Smooth muscle cell (in vitro differentiated cells): ENCODE measurements at regions not wholly inside any gene's neighbourhood (a gene's known extent, or its start where the extent isn't known, plus 50 kb on each side); places are given as distances from the start of the nearest gene placed in this dataset.

Source experiments
- DNase-seq: peaks from one replicate; lab custom pipeline; 2025; ENCODE audit not compliant: unreplicated experiment; lab: John Stamatoyannopoulos, UW
- H2AFZ ChIP-seq: fragments of 200-600 bp; sonication (generic); 2 replicates; pipeline ENCODE4 v1.6.0; 2016; ENCODE audit warnings: antibody characterized with exemption, low read depth, mild to moderate bottlenecking
- H3F3A ChIP-seq: fragments of 200-600 bp; sonication (generic); 2 replicates; pipeline ENCODE4 v1.6.0; 2017; ENCODE audit warnings: antibody characterized with exemption, low read depth
- H3K27ac ChIP-seq: fragments of 200-600 bp; sonication (generic); 2 replicates; pipeline ENCODE4 v1.5.1; 2016; ENCODE audit warnings: low read depth, mild to moderate bottlenecking
- H3K27me3 ChIP-seq: fragments of 200-600 bp; sonication (generic); 2 replicates; pipeline ENCODE4 v1.6.1; 2016; ENCODE audit warnings: low read depth, mild to moderate bottlenecking
- H3K36me3 ChIP-seq: fragments of 200-600 bp; sonication (generic); 2 replicates; pipeline ENCODE4 v1.5.1; 2016; ENCODE audit warnings: low read depth
- H3K4me1 ChIP-seq: fragments of 200-600 bp; sonication (generic); 2 replicates; pipeline ENCODE4 v1.5.1; 2016; ENCODE audit warnings: low read depth
- H3K4me2 ChIP-seq: fragments of 200-600 bp; sonication (generic); 2 replicates; pipeline ENCODE4 v1.6.0; 2016; ENCODE audit warnings: mild to moderate bottlenecking
- H3K4me3 ChIP-seq: fragments of 200-600 bp; sonication (generic); 2 replicates; pipeline ENCODE4 v1.5.1; 2016; ENCODE audit warnings: mild to moderate bottlenecking
- H3K79me2 ChIP-seq: fragments of 200-600 bp; sonication (generic); 2 replicates; pipeline ENCODE4 v1.6.0; 2016; ENCODE audit warnings: low read depth, mild to moderate bottlenecking
- H3K9ac ChIP-seq: fragments of 200-600 bp; sonication (generic); 2 replicates; pipeline ENCODE4 v1.6.0; 2016; ENCODE audit warnings: low read depth
- H3K9me3 ChIP-seq: fragments of 200-600 bp; sonication (generic); replicated peaks from 2 replicates; pipeline ENCODE4 v1.5.1; 2016; ENCODE audit warnings: low read depth
- H4K20me1 ChIP-seq: fragments of 200-600 bp; sonication (generic); 2 replicates; pipeline ENCODE4 v1.6.0; 2016; ENCODE audit warnings: low read depth
- WGBS: methylation state at CpG from one replicate; pipeline ENCODE4 v1.1.7; 2016; ENCODE audit warnings: low lambda C conversion rate; 5-methylcytosine and 5-hydroxymethylcytosine counted together
- TF ChIP-seq, protein P1 (sequence below): fragments of 200-600 bp; sonication (generic); IDR thresholded peaks from 2 replicates; pipeline ENCODE4 v1.5.1; 2017; ENCODE audit warnings: borderline replicate concordance, mild to moderate bottlenecking, antibody characterized with exemption; ENCODE audit not compliant: insufficient read depth, poor library complexity, severe bottlenecking

GRCh38 chr20:53850319-53850718 lies 220.1 kb downstream of the BCAS1 start:
- H4K20me1 ChIP-seq: no peaks in the 10 kb centered on the region
- H3K9me3 ChIP-seq: no peaks in the 10 kb centered on the region
- no peak overlapping the region for H3K4me3 ChIP-seq
- peaks cover 14% of the 10 kb centered on the region for H3K4me1 ChIP-seq
- H3K27me3 ChIP-seq: no peaks in the 10 kb centered on the region
- H3K27ac ChIP-seq: no peak overlapping the region
- DNase-seq: no peak
- no peaks in the 10 kb centered on the region for H3F3A ChIP-seq
- H3K79me2 ChIP-seq: no peaks in the 10 kb centered on the region
- H2AFZ ChIP-seq: no peak overlapping the region
- no peak overlapping the region for H3K9ac ChIP-seq
- H3K36me3 ChIP-seq: no peaks in the 10 kb centered on the region
- H3K4me2 ChIP-seq: no peak overlapping the region
- WGBS: 96% methylated on average over 3 of the region's 3 CpGs
- TF ChIP-seq, protein P1, sequence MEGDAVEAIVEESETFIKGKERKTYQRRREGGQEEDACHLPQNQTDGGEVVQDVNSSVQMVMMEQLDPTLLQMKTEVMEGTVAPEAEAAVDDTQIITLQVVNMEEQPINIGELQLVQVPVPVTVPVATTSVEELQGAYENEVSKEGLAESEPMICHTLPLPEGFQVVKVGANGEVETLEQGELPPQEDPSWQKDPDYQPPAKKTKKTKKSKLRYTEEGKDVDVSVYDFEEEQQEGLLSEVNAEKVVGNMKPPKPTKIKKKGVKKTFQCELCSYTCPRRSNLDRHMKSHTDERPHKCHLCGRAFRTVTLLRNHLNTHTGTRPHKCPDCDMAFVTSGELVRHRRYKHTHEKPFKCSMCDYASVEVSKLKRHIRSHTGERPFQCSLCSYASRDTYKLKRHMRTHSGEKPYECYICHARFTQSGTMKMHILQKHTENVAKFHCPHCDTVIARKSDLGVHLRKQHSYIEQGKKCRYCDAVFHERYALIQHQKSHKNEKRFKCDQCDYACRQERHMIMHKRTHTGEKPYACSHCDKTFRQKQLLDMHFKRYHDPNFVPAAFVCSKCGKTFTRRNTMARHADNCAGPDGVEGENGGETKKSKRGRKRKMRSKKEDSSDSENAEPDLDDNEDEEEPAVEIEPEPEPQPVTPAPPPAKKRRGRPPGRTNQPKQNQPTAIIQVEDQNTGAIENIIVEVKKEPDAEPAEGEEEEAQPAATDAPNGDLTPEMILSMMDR: no peak

DNA sequence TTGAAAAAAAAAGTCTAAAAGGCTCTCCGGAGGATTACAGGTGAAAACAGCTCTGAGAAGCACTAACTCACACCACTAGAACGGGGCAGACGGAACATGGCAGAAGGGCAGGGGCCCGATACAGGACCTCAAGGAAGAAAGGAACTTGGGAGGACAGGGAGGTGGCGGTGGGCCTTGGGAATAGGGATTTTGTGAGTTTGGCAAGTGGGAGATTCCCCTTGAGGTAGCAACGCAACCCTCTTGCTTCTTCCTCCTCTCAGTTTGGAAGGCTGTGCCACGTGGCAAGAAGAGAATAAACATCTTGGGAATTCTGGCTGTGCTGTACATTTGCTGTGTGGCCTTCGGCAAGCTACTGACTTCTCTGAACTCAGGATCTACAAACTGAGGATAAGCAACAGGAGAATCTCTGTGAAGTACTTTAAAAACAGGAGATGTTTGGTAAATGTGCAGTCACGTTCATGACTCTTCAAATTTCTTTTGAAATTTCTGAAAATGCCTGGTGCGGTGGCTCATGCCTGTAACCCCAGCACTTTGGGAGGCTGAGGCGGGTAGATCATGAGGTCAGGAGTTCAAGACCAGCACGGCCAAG lies 220.8 kb downstream of the BCAS1 start:
- H3K4me1 ChIP-seq: peaks cover 17% of the 10 kb centered on the region
- H4K20me1 ChIP-seq: no peaks in the 10 kb centered on the region
- no peaks in the 10 kb centered on the region for H3K27me3 ChIP-seq
- H3F3A ChIP-seq: no peaks in the 10 kb centered on the region
- 95% methylated on average over 12 of the region's 12 CpGs for WGBS
- H3K27ac ChIP-seq: no peak overlapping the region
- no peaks in the 10 kb centered on the region for H3K79me2 ChIP-seq
- no peaks in the 10 kb centered on the region for H3K36me3 ChIP-seq
- H3K4me2 ChIP-seq: no peak overlapping the region
- no peak overlapping the region for H3K9ac ChIP-seq
- H3K4me3 ChIP-seq: no peak overlapping the region
- TF ChIP-seq, protein P1: no peak
- no peak overlapping the region for H2AFZ ChIP-seq
- DNase-seq: no peak
- no peaks in the 10 kb centered on the region for H3K9me3 ChIP-seq

- H3K4me1 ChIP-seq: peaks cover 17% of the 10 kb centered on the region
- WGBS: 97% methylated on average over 4 of the region's 4 CpGs
- no peaks in the 10 kb centered on the region for H3F3A ChIP-seq
- TF ChIP-seq, protein P1: no peak
- H3K27me3 ChIP-seq: no peaks in the 10 kb centered on the region
- no peak for DNase-seq
- H3K9me3 ChIP-seq: no peaks in the 10 kb centered on the region
- H3K4me3 ChIP-seq: no peak overlapping the region
- no peak overlapping the region for H2AFZ ChIP-seq
- no peak overlapping the region for H3K27ac ChIP-seq
- H3K36me3 ChIP-seq: no peaks in the 10 kb centered on the region
- H4K20me1 ChIP-seq: no peaks in the 10 kb centered on the region
- H3K9ac ChIP-seq: no peak overlapping the region
- H3K4me2 ChIP-seq: no peak overlapping the region
- H3K79me2 ChIP-seq: no peaks in the 10 kb centered on the region
Measured at GRCh38 chr20:53848304-53848703, 222.1 kb downstream of the BCAS1 start.

DNA sequence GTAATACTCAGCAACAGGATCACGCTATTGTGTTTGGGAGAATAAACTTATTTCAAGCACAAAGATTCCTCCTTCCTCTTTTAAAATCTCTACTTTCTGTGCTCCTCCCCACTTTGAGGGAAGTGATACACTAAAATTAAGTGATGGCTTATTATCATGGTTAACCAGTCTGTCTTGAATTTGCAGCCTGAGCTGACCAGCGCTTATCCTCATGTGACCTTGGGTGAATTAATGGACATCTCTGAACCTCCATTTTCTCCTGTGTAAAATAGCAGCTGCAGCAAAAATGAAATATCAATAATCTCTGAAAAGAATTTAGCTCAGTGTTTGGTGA lies 222.6 kb downstream of the BCAS1 start:
- no peaks in the 10 kb centered on the region for H3K36me3 ChIP-seq
- H2AFZ ChIP-seq: no peak overlapping the region
- no peak for DNase-seq
- no peaks in the 10 kb centered on the region for H3K27me3 ChIP-seq
- no peaks in the 10 kb centered on the region for H3K9me3 ChIP-seq
- 98% methylated on average over 2 of the region's 2 CpGs for WGBS
- H3K79me2 ChIP-seq: no peaks in the 10 kb centered on the region
- peaks cover 17% of the 10 kb centered on the region for H3K4me1 ChIP-seq
- no peaks in the 10 kb centered on the region for H4K20me1 ChIP-seq
- TF ChIP-seq, protein P1: no peak
- no peak overlapping the region for H3K4me2 ChIP-seq
- H3K27ac ChIP-seq: no peak overlapping the region
- no peaks in the 10 kb centered on the region for H3F3A ChIP-seq
- no peak overlapping the region for H3K4me3 ChIP-seq
- H3K9ac ChIP-seq: no peak overlapping the region
